H1 (cell line): ENCODE measurements at regions not wholly inside any gene's neighbourhood (a gene's known extent, or its start where the extent isn't known, plus 50 kb on each side); places are given as distances from the start of the nearest gene placed in this dataset.

Experiments
- PHF8 ChIP-seq: fragments of 200-600 bp; sonication (generic); conservative IDR thresholded peaks from 2 replicates; pipeline ENCODE4 v1.7.1; 2012; ENCODE audit warnings: low read depth, mild to moderate bottlenecking, inconsistent platforms, low read length, moderate library complexity

DNA sequence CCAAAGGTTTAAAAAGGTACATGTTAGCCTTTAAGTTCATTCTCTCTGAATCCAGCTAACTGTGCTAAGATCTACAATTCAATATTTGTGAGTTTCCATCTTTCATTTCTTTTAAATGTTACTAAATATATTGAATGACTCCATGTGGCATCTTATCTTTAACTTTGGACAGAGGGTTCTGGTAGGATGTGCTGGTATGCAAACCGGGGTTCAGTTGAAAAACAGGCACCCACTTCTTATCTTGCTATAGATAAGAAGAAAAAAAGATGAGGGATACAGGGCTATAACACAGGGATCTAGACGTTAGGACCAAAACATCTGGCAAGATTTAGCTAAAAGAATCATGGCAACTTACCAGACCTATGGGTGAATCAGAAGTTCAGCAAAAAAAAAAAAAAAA lies 538.3 kb downstream of the EDEM1 start (continued):
- no peak for TF ChIP-seq PHF8
